ENCODE measurements at regions not wholly inside any gene's neighbourhood (a gene's known extent, or its start where the extent isn't known, plus 50 kb on each side); places are given as distances from the start of the nearest gene placed in this dataset.

GRCh38 chr11:90558328-90558865 lies 335.5 kb upstream of the CHORDC1 start:
- 100% methylated on average over 2 of the region's 4 CpGs for WGBS (ENCODE audit: insufficient coverage)
- H3K4me3 Mint-ChIP-seq: no peak overlapping the region
- ChIA-PET CTCF (no interaction called here), POLR2A (no interaction called here)
- H3K4me3 ChIP-seq (ENCODE audit: control insufficient read depth in 1 of 2, extremely low read depth in 1 of 2, low read length in 1 of 2): no peak overlapping the region
- no peak overlapping the region for H3K27ac Mint-ChIP-seq
- peaks cover 10 to 18% (median 17%) of the 10 kb centered on the region in 3 donors for H3K9me3 Mint-ChIP-seq
- H3K4me1 ChIP-seq (ENCODE audit: control insufficient read depth in 1 of 2, extremely low read depth in 1 of 2, insufficient read depth in 2 of 2, low read length in 2 of 2): no peaks in the 10 kb centered on the region
- no peaks in the 10 kb centered on the region for H3K36me3 Mint-ChIP-seq
- H3K4me1 Mint-ChIP-seq: no peaks in the 10 kb centered on the region
- H3K27me3 ChIP-seq (replicated peaks in 1 of 2; ENCODE audit: control insufficient read depth in 2 of 2, extremely low read depth in 1 of 2, insufficient read depth in 2 of 2, low read length in 1 of 2): no peaks in the 10 kb centered on the region
- H3K27ac ChIP-seq (ENCODE audit: low read length): no peak overlapping the region
- no peaks in the 10 kb centered on the region for H3K27me3 Mint-ChIP-seq
- ATAC-seq (replicated peaks in 1 of 4) (no peak), DNase-seq (no peak)
- H3K36me3 ChIP-seq (ENCODE audit: control insufficient read depth in 2 of 2, extremely low read depth in 1 of 2, insufficient read depth in 1 of 2, low read length in 1 of 2): no peaks in the 10 kb centered on the region
- no peaks in the 10 kb centered on the region for H3K9me3 ChIP-seq

GRCh38 chr11:90556606-90557005 lies 333.8 kb upstream of the CHORDC1 start:
- H3K27ac Mint-ChIP-seq: no peak overlapping the region
- no peak overlapping the region for H3K4me3 ChIP-seq (ENCODE audit: control insufficient read depth in 1 of 2, extremely low read depth in 1 of 2, low read length in 1 of 2)
- no peaks in the 10 kb centered on the region for H3K4me1 Mint-ChIP-seq
- H3K27me3 Mint-ChIP-seq: no peaks in the 10 kb centered on the region
- no peak overlapping the region for H3K27ac ChIP-seq (ENCODE audit: low read length)
- H3K4me3 Mint-ChIP-seq: no peak overlapping the region
- ChIA-PET CTCF (no interaction called here), POLR2A (no interaction called here)
- ATAC-seq (replicated peaks in 1 of 4) (no peak), DNase-seq (no peak)
- no peaks in the 10 kb centered on the region for H3K27me3 ChIP-seq (replicated peaks in 1 of 2; ENCODE audit: control insufficient read depth in 2 of 2, extremely low read depth in 1 of 2, insufficient read depth in 2 of 2, low read length in 1 of 2)
- no peaks in the 10 kb centered on the region for H3K36me3 ChIP-seq (ENCODE audit: control insufficient read depth in 2 of 2, extremely low read depth in 1 of 2, insufficient read depth in 1 of 2, low read length in 1 of 2)
- 82% methylated on average over 3 of the region's 4 CpGs for WGBS (ENCODE audit: insufficient coverage)
- H3K9me3 ChIP-seq: no peaks in the 10 kb centered on the region
- H3K4me1 ChIP-seq (ENCODE audit: control insufficient read depth in 1 of 2, extremely low read depth in 1 of 2, insufficient read depth in 2 of 2, low read length in 2 of 2): no peaks in the 10 kb centered on the region
- peaks cover 10 to 13% (median 13%) of the 10 kb centered on the region in 3 donors for H3K9me3 Mint-ChIP-seq
- H3K36me3 Mint-ChIP-seq: no peaks in the 10 kb centered on the region

DNA sequence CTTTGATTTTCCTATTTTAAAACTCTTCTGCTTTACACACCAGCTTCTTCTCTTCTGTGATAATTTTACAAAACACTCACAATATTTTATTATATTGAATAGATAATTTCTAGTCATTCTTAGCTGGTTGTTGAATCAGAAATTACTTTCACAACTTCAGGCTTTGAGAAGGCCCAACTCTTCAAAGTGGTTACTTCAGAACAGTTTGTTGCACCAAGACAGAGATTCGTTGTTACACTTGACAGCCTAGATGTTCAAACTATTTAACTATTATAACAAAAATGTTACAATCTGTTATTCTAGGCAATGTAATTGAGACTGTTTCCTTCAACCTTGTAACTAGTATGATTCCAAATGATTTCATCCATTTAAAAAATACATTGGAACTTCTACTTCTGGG lies 333.2 kb upstream of the CHORDC1 start:
- Histone ChIP-seq H3K4me1 (ENCODE audit: control insufficient read depth in 1 of 2, extremely low read depth in 1 of 2, insufficient read depth in 2 of 2, low read length in 2 of 2) (no peaks in the 10 kb centered on the region), H3K4me3 (ENCODE audit: control insufficient read depth in 1 of 2, extremely low read depth in 1 of 2, low read length in 1 of 2) (no peak overlapping the region), H3K9me3 (no peaks in the 10 kb centered on the region), H3K27ac (ENCODE audit: low read length) (no peak overlapping the region), H3K36me3 (ENCODE audit: control insufficient read depth in 2 of 2, extremely low read depth in 1 of 2, insufficient read depth in 1 of 2, low read length in 1 of 2) (no peaks in the 10 kb centered on the region), H3K27me3 (replicated peaks in 1 of 2; ENCODE audit: control insufficient read depth in 2 of 2, extremely low read depth in 1 of 2, insufficient read depth in 2 of 2, low read length in 1 of 2) (no peaks in the 10 kb centered on the region)
- no CpG with 5 or more reads among the region's 1 CpG for WGBS (ENCODE audit: insufficient coverage)
- ChIA-PET CTCF (no interaction called here), POLR2A (no interaction called here)
- Mint-ChIP-seq H3K9me3 (peaks cover 10 to 13% (median 13%) of the 10 kb centered on the region in 3 donors), H3K27ac (no peak overlapping the region), H3K4me1 (no peaks in the 10 kb centered on the region), H3K27me3 (no peaks in the 10 kb centered on the region), H3K4me3 (no peak overlapping the region), H3K36me3 (no peaks in the 10 kb centered on the region)
- ATAC-seq (replicated peaks in 1 of 4) (no peak), DNase-seq (no peak)

GRCh38 chr11:90555477-90555876 lies 332.6 kb upstream of the CHORDC1 start:
- ChIA-PET POLR2A (no interaction called here), CTCF (no interaction called here)
- DNase-seq: no peak

GRCh38 chr11:90542092-90542491 lies 319.2 kb upstream of the CHORDC1 start:
- H3K27ac Mint-ChIP-seq: no peak overlapping the region
- H3K4me3 ChIP-seq (ENCODE audit: control insufficient read depth in 1 of 2, extremely low read depth in 1 of 2, low read length in 1 of 2): no peak overlapping the region
- no peaks in the 10 kb centered on the region for H3K36me3 ChIP-seq (ENCODE audit: control insufficient read depth in 2 of 2, extremely low read depth in 1 of 2, insufficient read depth in 1 of 2, low read length in 1 of 2)
- H3K4me3 Mint-ChIP-seq: no peak overlapping the region
- no peaks in the 10 kb centered on the region for H3K9me3 ChIP-seq
- H3K4me1 Mint-ChIP-seq: no peaks in the 10 kb centered on the region
- ChIA-PET POLR2A (interaction anchor here in 1 of 2 donors (0.7 kb wide), 1 partner anchor 27 kb away, joined by 3 read pairs; no protein-coding TSS in a partner anchor), CTCF (no interaction called here)
- H3K4me1 ChIP-seq (ENCODE audit: control insufficient read depth in 1 of 2, extremely low read depth in 1 of 2, insufficient read depth in 2 of 2, low read length in 2 of 2): no peaks in the 10 kb centered on the region
- no peak overlapping the region for H3K27ac ChIP-seq (ENCODE audit: low read length)
- peaks cover 0 to 8% (median 3%) of the 10 kb centered on the region in 3 donors for H3K9me3 Mint-ChIP-seq
- no peaks in the 10 kb centered on the region for H3K27me3 Mint-ChIP-seq
- no peaks in the 10 kb centered on the region for H3K27me3 ChIP-seq (replicated peaks in 1 of 2; ENCODE audit: control insufficient read depth in 2 of 2, extremely low read depth in 1 of 2, insufficient read depth in 2 of 2, low read length in 1 of 2)
- no peaks in the 10 kb centered on the region for H3K36me3 Mint-ChIP-seq
- DNase-seq (no peak), ATAC-seq (replicated peaks in 1 of 4) (no peak)

More at GRCh38 chr11:90555477-90555876, 332.6 kb upstream of the CHORDC1 start:
- no peaks in the 10 kb centered on the region for H3K4me1 Mint-ChIP-seq
- no peak overlapping the region for H3K4me3 Mint-ChIP-seq
- H3K27ac Mint-ChIP-seq: no peak overlapping the region
- Histone ChIP-seq H3K36me3 (ENCODE audit: control insufficient read depth in 2 of 2, extremely low read depth in 1 of 2, insufficient read depth in 1 of 2, low read length in 1 of 2) (no peaks in the 10 kb centered on the region), H3K27me3 (replicated peaks in 1 of 2; ENCODE audit: control insufficient read depth in 2 of 2, extremely low read depth in 1 of 2, insufficient read depth in 2 of 2, low read length in 1 of 2) (no peaks in the 10 kb centered on the region), H3K4me1 (ENCODE audit: control insufficient read depth in 1 of 2, extremely low read depth in 1 of 2, insufficient read depth in 2 of 2, low read length in 2 of 2) (no peaks in the 10 kb centered on the region), H3K4me3 (ENCODE audit: control insufficient read depth in 1 of 2, extremely low read depth in 1 of 2, low read length in 1 of 2) (no peak overlapping the region), H3K9me3 (no peaks in the 10 kb centered on the region), H3K27ac (ENCODE audit: low read length) (no peak overlapping the region)
- H3K9me3 Mint-ChIP-seq: peaks cover 9 to 12% (median 10%) of the 10 kb centered on the region in 3 donors
- H3K27me3 Mint-ChIP-seq: no peaks in the 10 kb centered on the region
- H3K36me3 Mint-ChIP-seq: no peaks in the 10 kb centered on the region
- ATAC-seq (replicated peaks in 1 of 4): no peak
- no CpG with 5 or more reads among the region's 2 CpGs for WGBS (ENCODE audit: insufficient coverage)

DNA sequence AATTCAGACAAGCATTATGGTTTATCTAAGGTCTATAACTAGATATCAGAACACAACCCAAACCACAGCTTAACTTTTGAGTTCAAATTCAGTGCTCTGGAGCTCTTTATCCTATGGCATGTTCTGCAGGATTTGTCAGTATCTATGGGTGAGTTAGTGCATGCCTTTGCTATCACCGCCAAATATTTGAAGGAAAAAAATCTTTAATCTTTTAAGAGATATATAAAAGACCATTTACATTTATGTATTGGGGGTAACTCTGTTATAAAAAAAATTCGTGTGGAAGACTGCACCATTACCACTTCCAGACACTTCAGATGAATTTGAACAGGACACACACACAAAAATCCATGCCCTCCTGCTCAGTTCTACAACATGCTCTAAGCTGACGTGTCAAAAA lies 313.5 kb upstream of the CHORDC1 start:
- Histone ChIP-seq H3K4me3 (ENCODE audit: control insufficient read depth in 1 of 2, extremely low read depth in 1 of 2, low read length in 1 of 2) (no peak overlapping the region), H3K9me3 (no peaks in the 10 kb centered on the region), H3K4me1 (ENCODE audit: control insufficient read depth in 1 of 2, extremely low read depth in 1 of 2, insufficient read depth in 2 of 2, low read length in 2 of 2) (no peaks in the 10 kb centered on the region), H3K36me3 (ENCODE audit: control insufficient read depth in 2 of 2, extremely low read depth in 1 of 2, insufficient read depth in 1 of 2, low read length in 1 of 2) (no peaks in the 10 kb centered on the region), H3K27me3 (replicated peaks in 1 of 2; ENCODE audit: control insufficient read depth in 2 of 2, extremely low read depth in 1 of 2, insufficient read depth in 2 of 2, low read length in 1 of 2) (no peaks in the 10 kb centered on the region), H3K27ac (ENCODE audit: low read length) (no peak overlapping the region)
- H3K27me3 Mint-ChIP-seq: no peaks in the 10 kb centered on the region
- DNase-seq (no peak), ATAC-seq (replicated peaks in 1 of 4) (no peak)
- no peaks in the 10 kb centered on the region for H3K4me1 Mint-ChIP-seq
- WGBS (ENCODE audit: insufficient coverage): no CpG with 5 or more reads among the region's 3 CpGs
- peaks cover 0 to 9% (median 3%) of the 10 kb centered on the region in 3 donors for H3K9me3 Mint-ChIP-seq
- no peak overlapping the region for H3K4me3 Mint-ChIP-seq
- H3K27ac Mint-ChIP-seq: no peak overlapping the region
- CTCF ChIA-PET: interaction anchor here in 1 of 2 donors (0.6 kb wide), 1 partner anchor 13 kb away, joined by 3 read pairs; no protein-coding TSS in a partner anchor
- H3K36me3 Mint-ChIP-seq: no peaks in the 10 kb centered on the region
- POLR2A ChIA-PET: no interaction called here

DNA sequence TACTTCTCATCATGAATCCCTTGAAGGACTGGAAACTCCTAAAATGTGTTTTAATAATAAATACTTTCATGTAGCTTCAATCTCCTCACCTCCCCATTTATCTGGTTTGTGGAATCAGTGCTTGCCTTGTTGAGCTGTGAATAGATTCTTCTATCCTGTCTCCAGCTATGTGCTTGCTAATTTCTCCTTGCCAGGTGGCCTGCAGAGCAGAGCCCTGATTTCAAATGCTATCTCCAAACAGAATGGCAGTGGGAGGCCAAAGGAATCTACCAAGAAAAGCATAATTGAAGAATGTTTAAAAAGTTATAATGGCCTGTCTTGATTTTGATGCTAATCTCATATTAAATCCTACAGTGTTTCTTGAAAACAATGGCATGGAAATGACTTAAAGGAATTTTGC lies 309.3 kb upstream of the CHORDC1 start:
- CTCF ChIA-PET: no interaction called here
- Mint-ChIP-seq H3K36me3 (no peaks in the 10 kb centered on the region), H3K4me1 (no peaks in the 10 kb centered on the region), H3K27me3 (no peaks in the 10 kb centered on the region), H3K27ac (no peak overlapping the region), H3K4me3 (no peak overlapping the region), H3K9me3 (peaks cover 0 to 9% (median 3%) of the 10 kb centered on the region in 3 donors)
- Histone ChIP-seq H3K36me3 (ENCODE audit: control insufficient read depth in 2 of 2, extremely low read depth in 1 of 2, insufficient read depth in 1 of 2, low read length in 1 of 2) (no peaks in the 10 kb centered on the region), H3K4me3 (ENCODE audit: control insufficient read depth in 1 of 2, extremely low read depth in 1 of 2, low read length in 1 of 2) (no peak overlapping the region), H3K9me3 (no peaks in the 10 kb centered on the region), H3K27ac (ENCODE audit: low read length) (no peak overlapping the region), H3K4me1 (ENCODE audit: control insufficient read depth in 1 of 2, extremely low read depth in 1 of 2, insufficient read depth in 2 of 2, low read length in 2 of 2) (no peaks in the 10 kb centered on the region), H3K27me3 (replicated peaks in 1 of 2; ENCODE audit: control insufficient read depth in 2 of 2, extremely low read depth in 1 of 2, insufficient read depth in 2 of 2, low read length in 1 of 2) (no peaks in the 10 kb centered on the region)
- POLR2A ChIA-PET: no interaction called here
- no peak for DNase-seq
- ATAC-seq (replicated peaks in 1 of 4): no peak
